GM23338 (cell line): ENCODE measurements at regions not wholly inside any gene's neighbourhood (a gene's known extent, or its start where the extent isn't known, plus 50 kb on each side); places are given as distances from the start of the nearest gene placed in this dataset.

Experiments
- ATAC-seq: fragments of 200-7000 bp; cut with Tn5 transposase; 3 replicates; pipeline ENCODE4 v1.9.1; 2020
- DNase-seq: peaks from one replicate; pipeline ENCODE4 v3.0.0-alpha.2; 2015; ENCODE audit warnings: low spot score
- H2AFZ ChIP-seq: fragments of 200-600 bp; sonication (generic); 2 replicates; pipeline ENCODE4 v1.8.0; 2016; ENCODE audit warnings: antibody characterized with exemption, mild to moderate bottlenecking, moderate library complexity
- H3F3A ChIP-seq: fragments of 200-600 bp; sonication (generic); replicated peaks from 2 replicates; pipeline ENCODE4 v1.8.0; 2017; ENCODE audit warnings: antibody characterized with exemption, mixed run types, low read depth
- H3K27ac ChIP-seq: fragments of 200-600 bp; sonication (generic); 2 replicates; pipeline ENCODE4 v1.6.1; 2016; ENCODE audit warnings: low read depth
- H3K27me3 ChIP-seq: fragments of 200-600 bp; sonication (generic); 2 replicates; pipeline ENCODE4 v1.8.0; 2016; ENCODE audit warnings: mild to moderate bottlenecking, mixed run types, moderate library complexity; ENCODE audit not compliant: insufficient read depth
- H3K36me3 ChIP-seq: fragments of 200-600 bp; sonication (generic); 2 replicates; pipeline ENCODE4 v1.8.0; 2016; ENCODE audit warnings: mild to moderate bottlenecking; ENCODE audit not compliant: insufficient read depth
- H3K4me1 ChIP-seq: fragments of 200-600 bp; sonication (generic); 2 replicates; pipeline ENCODE4 v1.8.0; 2016; ENCODE audit warnings: mild to moderate bottlenecking, moderate library complexity; ENCODE audit not compliant: insufficient read depth
- H3K4me2 ChIP-seq: fragments of 200-600 bp; sonication (generic); 2 replicates; pipeline ENCODE4 v1.7.1; 2017; ENCODE audit warnings: mixed run types
- H3K4me3 ChIP-seq: fragments of 200-600 bp; sonication (generic); 2 replicates; pipeline ENCODE4 v1.6.1; 2016; ENCODE audit warnings: mixed run types
- H3K79me2 ChIP-seq: fragments of 200-600 bp; sonication (generic); replicated peaks from 2 replicates; pipeline ENCODE4 v1.8.0; 2017; ENCODE audit warnings: mild to moderate bottlenecking; ENCODE audit not compliant: insufficient read depth
- H3K9me2 ChIP-seq: fragments of 200-600 bp; sonication (generic); 2 replicates; pipeline ENCODE4 v1.8.0; 2017; ENCODE audit not compliant: insufficient read depth
- H4K20me1 ChIP-seq: fragments of 200-600 bp; sonication (generic); replicated peaks from 2 replicates; pipeline ENCODE4 v1.8.0; 2017; ENCODE audit warnings: mild to moderate bottlenecking; ENCODE audit not compliant: insufficient read depth
- H3K27ac Mint-ChIP-seq: 2 replicates; pipeline ENCODE4 v1.8.0; 2020; ENCODE audit warnings: inconsistent platforms, mild to moderate bottlenecking, moderate library complexity, mixed read lengths
- H3K27me3 Mint-ChIP-seq: 3 replicates; pipeline ENCODE4 v1.8.0; 2022; ENCODE audit warnings: low read depth, mild to moderate bottlenecking, moderate library complexity, mixed read lengths, inconsistent platforms; ENCODE audit not compliant: insufficient read depth, poor library complexity
- H3K36me3 Mint-ChIP-seq: 3 replicates; pipeline ENCODE4 v1.8.0; 2021; ENCODE audit warnings: low read depth, mild to moderate bottlenecking, inconsistent platforms, moderate library complexity, mixed read lengths
- H3K4me1 Mint-ChIP-seq: 3 replicates; pipeline ENCODE4 v1.8.0; 2020; ENCODE audit warnings: mild to moderate bottlenecking, inconsistent platforms, mixed read lengths
- H3K4me3 Mint-ChIP-seq: 3 replicates; pipeline ENCODE4 v1.8.0; 2021; ENCODE audit warnings: moderate library complexity, mild to moderate bottlenecking, inconsistent platforms, mixed read lengths
- H3K9me3 Mint-ChIP-seq: 3 replicates; pipeline ENCODE4 v1.8.0; 2020; ENCODE audit warnings: moderate library complexity, mild to moderate bottlenecking, inconsistent platforms, mixed read lengths
- EZH2 ChIP-seq: fragments of 200-600 bp; sonication (generic); IDR thresholded peaks from one replicate; pipeline ENCODE4 v1.8.0; 2017; ENCODE audit warnings: antibody characterized with exemption, mild to moderate bottlenecking, low read depth; ENCODE audit not compliant: unreplicated experiment
- EZH2phosphoT487 ChIP-seq: fragments of 200-600 bp; sonication (generic); IDR thresholded peaks from one replicate; pipeline ENCODE4 v1.8.1; 2018; ENCODE audit warnings: antibody characterized with exemption; ENCODE audit not compliant: unreplicated experiment
- NANOG ChIP-seq: IDR thresholded peaks from 2 replicates; pipeline ENCODE4 v1.6.1; 2016; ENCODE audit warnings: antibody characterized with exemption, borderline replicate concordance
- POLR2AphosphoS5 ChIP-seq: IDR thresholded peaks from 2 replicates; pipeline ENCODE4 v1.6.1; 2016; ENCODE audit warnings: antibody characterized with exemption, low read depth
- STAT1 ChIP-seq: IDR thresholded peaks from one replicate; pipeline ENCODE4 v1.6.1; 2016; ENCODE audit warnings: antibody characterized with exemption; ENCODE audit not compliant: unreplicated experiment
- TF ChIP-seq, protein P1 (sequence below): IDR thresholded peaks from one replicate; pipeline ENCODE4 v1.6.1; 2018; ENCODE audit warnings: antibody characterized with exemption; ENCODE audit not compliant: unreplicated experiment
- TF ChIP-seq, protein P2 (sequence below): IDR thresholded peaks from 2 replicates; pipeline ENCODE4 v1.6.1; 2016; ENCODE audit warnings: antibody characterized with exemption
- TF ChIP-seq, protein P3 (sequence below), 2 experiments: fragments of 200-600 bp in 1 of 2; sonication (generic) in 1 of 2; conservative IDR thresholded peaks; 2 replicates each; pipeline versions ENCODE4 v1.5.1 to v1.6.1; 2016 to 2017; ENCODE audit warnings: antibody characterized with exemption in 2 of 2, low read depth in 2 of 2, mild to moderate bottlenecking in 2 of 2, moderate library complexity in 1 of 2
- TF ChIP-seq, protein P4 (sequence below): fragments of 250-450 bp; sonication (Bioruptor Pico); IDR thresholded peaks from 2 replicates; pipeline ENCODE4 v1.5.0; 2020; ENCODE audit warnings: mild to moderate bottlenecking, moderate library complexity

DNA sequence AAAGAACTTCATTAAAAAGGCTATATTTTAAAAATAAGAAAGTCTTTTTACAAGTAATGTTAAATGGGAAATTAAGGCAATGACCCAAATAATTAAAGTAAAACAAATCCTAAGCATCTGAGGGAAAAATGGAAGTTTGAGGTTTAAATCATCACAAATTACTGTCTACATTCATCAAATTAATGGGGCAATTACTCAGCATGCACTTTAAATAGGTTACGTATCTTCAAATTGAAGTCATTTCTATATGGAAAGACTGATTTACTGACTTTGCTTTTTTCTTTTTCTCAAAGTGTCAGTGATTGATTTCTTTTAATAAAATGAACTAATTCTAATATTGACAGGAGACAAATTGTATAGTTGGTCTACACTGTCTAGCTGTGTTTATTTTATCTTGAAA is 1452.3 kb downstream of the NCAM2 start (continued):
- TF ChIP-seq, protein P1, sequence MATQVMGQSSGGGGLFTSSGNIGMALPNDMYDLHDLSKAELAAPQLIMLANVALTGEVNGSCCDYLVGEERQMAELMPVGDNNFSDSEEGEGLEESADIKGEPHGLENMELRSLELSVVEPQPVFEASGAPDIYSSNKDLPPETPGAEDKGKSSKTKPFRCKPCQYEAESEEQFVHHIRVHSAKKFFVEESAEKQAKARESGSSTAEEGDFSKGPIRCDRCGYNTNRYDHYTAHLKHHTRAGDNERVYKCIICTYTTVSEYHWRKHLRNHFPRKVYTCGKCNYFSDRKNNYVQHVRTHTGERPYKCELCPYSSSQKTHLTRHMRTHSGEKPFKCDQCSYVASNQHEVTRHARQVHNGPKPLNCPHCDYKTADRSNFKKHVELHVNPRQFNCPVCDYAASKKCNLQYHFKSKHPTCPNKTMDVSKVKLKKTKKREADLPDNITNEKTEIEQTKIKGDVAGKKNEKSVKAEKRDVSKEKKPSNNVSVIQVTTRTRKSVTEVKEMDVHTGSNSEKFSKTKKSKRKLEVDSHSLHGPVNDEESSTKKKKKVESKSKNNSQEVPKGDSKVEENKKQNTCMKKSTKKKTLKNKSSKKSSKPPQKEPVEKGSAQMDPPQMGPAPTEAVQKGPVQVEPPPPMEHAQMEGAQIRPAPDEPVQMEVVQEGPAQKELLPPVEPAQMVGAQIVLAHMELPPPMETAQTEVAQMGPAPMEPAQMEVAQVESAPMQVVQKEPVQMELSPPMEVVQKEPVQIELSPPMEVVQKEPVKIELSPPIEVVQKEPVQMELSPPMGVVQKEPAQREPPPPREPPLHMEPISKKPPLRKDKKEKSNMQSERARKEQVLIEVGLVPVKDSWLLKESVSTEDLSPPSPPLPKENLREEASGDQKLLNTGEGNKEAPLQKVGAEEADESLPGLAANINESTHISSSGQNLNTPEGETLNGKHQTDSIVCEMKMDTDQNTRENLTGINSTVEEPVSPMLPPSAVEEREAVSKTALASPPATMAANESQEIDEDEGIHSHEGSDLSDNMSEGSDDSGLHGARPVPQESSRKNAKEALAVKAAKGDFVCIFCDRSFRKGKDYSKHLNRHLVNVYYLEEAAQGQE: no peak
- TF ChIP-seq NANOG: no peak

DNA sequence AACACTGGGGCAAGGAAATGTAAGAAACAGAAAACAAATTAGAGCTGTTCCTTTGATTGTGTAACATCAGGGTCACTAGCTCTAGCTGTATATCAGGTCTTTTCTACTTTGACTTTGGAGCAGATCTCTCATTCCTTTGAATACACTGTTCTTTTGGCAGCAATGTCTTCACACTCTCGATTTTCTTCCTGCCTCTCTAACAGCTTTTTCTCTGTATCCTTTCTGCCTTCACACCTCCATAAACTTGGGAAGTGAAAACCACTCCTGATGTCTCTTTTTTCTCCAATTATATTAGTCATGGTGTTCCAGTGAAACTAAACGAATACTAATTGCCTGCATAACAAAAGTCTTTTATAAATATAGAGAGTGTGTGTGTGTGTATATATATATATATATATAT is 1458.0 kb downstream of the NCAM2 start:
- no peak overlapping the region for H3K4me3 ChIP-seq
- no peaks in the 10 kb centered on the region for H3K4me1 ChIP-seq
- DNase-seq (no peak), ATAC-seq (no peak)
- Mint-ChIP-seq H3K4me3 (no peak overlapping the region), H3K27me3 (peaks cover 2% of the 10 kb centered on the region), H3K27ac (no peak overlapping the region), H3K9me3 (no peaks in the 10 kb centered on the region; the same call in 2 of the 3 replicates), H3K36me3 (no peaks in the 10 kb centered on the region; the same call in 2 of the 3 replicates), H3K4me1 (no peaks in the 10 kb centered on the region)
- no peak overlapping the region for H3K4me2 ChIP-seq
- H2AFZ ChIP-seq: no peak overlapping the region
- H3K27ac ChIP-seq: no peak overlapping the region
- no peaks in the 10 kb centered on the region for H3F3A ChIP-seq
- no peaks in the 10 kb centered on the region for H3K27me3 ChIP-seq
- H3K79me2 ChIP-seq: no peaks in the 10 kb centered on the region
- no peaks in the 10 kb centered on the region for H4K20me1 ChIP-seq
- H3K9me2 ChIP-seq: no peaks in the 10 kb centered on the region
- no peaks in the 10 kb centered on the region for H3K36me3 ChIP-seq
- TF ChIP-seq EZH2phosphoT487 (no peak), STAT1 (no peak), POLR2AphosphoS5 (no peak), NANOG (no peak), EZH2 (no peak)
- TF ChIP-seq, protein P2, sequence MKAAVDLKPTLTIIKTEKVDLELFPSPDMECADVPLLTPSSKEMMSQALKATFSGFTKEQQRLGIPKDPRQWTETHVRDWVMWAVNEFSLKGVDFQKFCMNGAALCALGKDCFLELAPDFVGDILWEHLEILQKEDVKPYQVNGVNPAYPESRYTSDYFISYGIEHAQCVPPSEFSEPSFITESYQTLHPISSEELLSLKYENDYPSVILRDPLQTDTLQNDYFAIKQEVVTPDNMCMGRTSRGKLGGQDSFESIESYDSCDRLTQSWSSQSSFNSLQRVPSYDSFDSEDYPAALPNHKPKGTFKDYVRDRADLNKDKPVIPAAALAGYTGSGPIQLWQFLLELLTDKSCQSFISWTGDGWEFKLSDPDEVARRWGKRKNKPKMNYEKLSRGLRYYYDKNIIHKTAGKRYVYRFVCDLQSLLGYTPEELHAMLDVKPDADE: no peak
- TF ChIP-seq, protein P3, sequence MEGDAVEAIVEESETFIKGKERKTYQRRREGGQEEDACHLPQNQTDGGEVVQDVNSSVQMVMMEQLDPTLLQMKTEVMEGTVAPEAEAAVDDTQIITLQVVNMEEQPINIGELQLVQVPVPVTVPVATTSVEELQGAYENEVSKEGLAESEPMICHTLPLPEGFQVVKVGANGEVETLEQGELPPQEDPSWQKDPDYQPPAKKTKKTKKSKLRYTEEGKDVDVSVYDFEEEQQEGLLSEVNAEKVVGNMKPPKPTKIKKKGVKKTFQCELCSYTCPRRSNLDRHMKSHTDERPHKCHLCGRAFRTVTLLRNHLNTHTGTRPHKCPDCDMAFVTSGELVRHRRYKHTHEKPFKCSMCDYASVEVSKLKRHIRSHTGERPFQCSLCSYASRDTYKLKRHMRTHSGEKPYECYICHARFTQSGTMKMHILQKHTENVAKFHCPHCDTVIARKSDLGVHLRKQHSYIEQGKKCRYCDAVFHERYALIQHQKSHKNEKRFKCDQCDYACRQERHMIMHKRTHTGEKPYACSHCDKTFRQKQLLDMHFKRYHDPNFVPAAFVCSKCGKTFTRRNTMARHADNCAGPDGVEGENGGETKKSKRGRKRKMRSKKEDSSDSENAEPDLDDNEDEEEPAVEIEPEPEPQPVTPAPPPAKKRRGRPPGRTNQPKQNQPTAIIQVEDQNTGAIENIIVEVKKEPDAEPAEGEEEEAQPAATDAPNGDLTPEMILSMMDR (conservative IDR thresholded peaks at IDR 0.05; ENCODE audit: low read depth in 2 of 2): no peak
- TF ChIP-seq, protein P1: no peak
- TF ChIP-seq, protein P4, sequence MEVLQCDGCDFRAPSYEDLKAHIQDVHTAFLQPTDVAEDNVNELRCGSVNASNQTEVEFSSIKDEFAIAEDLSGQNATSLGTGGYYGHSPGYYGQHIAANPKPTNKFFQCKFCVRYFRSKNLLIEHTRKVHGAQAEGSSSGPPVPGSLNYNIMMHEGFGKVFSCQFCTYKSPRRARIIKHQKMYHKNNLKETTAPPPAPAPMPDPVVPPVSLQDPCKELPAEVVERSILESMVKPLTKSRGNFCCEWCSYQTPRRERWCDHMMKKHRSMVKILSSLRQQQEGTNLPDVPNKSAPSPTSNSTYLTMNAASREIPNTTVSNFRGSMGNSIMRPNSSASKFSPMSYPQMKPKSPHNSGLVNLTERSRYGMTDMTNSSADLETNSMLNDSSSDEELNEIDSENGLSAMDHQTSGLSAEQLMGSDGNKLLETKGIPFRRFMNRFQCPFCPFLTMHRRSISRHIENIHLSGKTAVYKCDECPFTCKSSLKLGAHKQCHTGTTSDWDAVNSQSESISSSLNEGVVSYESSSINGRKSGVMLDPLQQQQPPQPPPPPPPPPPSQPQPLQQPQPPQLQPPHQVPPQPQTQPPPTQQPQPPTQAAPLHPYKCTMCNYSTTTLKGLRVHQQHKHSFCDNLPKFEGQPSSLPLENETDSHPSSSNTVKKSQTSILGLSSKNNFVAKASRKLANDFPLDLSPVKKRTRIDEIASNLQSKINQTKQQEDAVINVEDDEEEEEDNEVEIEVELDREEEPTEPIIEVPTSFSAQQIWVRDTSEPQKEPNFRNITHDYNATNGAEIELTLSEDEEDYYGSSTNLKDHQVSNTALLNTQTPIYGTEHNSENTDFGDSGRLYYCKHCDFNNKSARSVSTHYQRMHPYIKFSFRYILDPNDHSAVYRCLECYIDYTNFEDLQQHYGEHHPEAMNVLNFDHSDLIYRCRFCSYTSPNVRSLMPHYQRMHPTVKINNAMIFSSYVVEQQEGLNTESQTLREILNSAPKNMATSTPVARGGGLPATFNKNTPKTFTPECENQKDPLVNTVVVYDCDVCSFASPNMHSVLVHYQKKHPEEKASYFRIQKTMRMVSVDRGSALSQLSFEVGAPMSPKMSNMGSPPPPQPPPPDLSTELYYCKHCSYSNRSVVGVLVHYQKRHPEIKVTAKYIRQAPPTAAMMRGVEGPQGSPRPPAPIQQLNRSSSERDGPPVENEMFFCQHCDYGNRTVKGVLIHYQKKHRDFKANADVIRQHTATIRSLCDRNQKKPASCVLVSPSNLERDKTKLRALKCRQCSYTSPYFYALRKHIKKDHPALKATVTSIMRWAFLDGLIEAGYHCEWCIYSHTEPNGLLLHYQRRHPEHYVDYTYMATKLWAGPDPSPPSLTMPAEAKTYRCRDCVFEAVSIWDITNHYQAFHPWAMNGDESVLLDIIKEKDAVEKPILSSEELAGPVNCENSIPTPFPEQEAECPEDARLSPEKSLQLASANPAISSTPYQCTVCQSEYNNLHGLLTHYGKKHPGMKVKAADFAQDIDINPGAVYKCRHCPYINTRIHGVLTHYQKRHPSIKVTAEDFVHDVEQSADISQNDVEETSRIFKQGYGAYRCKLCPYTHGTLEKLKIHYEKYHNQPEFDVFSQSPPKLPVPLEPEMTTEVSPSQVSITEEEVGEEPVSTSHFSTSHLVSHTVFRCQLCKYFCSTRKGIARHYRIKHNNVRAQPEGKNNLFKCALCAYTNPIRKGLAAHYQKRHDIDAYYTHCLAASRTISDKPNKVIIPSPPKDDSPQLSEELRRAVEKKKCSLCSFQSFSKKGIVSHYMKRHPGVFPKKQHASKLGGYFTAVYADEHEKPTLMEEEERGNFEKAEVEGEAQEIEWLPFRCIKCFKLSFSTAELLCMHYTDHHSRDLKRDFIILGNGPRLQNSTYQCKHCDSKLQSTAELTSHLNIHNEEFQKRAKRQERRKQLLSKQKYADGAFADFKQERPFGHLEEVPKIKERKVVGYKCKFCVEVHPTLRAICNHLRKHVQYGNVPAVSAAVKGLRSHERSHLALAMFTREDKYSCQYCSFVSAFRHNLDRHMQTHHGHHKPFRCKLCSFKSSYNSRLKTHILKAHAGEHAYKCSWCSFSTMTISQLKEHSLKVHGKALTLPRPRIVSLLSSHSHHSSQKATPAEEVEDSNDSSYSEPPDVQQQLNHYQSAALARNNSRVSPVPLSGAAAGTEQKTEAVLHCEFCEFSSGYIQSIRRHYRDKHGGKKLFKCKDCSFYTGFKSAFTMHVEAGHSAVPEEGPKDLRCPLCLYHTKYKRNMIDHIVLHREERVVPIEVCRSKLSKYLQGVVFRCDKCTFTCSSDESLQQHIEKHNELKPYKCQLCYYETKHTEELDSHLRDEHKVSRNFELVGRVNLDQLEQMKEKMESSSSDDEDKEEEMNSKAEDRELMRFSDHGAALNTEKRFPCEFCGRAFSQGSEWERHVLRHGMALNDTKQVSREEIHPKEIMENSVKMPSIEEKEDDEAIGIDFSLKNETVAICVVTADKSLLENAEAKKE (CRISPR knock-in tag): no peak
